Kidney (tissue), 13 donors: ENCODE measurements at regions not wholly inside any gene's neighbourhood (a gene's known extent, or its start where the extent isn't known, plus 50 kb on each side); places are given as distances from the start of the nearest gene placed in this dataset.

ENCODE experiments used
- DNase-seq, 5 donors: peaks; one replicate each; pipeline ENCODE4 v3.0.0-alpha.2; 2013 to 2020
- FAIRE-seq: peaks from 2 replicates; lab custom pipeline; 2012; peaks lifted over from hg19 to GRCh38; lab: Jason Lieb, UNC
- H3K27ac ChIP-seq, 2 donors: one replicate each; pipeline ENCODE4 v1.7.0; 2013; ENCODE audit warnings: low read depth in 2 of 2, low read length in 2 of 2, inconsistent platforms in 1 of 2
- H3K27me3 ChIP-seq: one replicate; pipeline ENCODE4 v1.7.1; 2013; ENCODE audit warnings: low read length, inconsistent platforms; ENCODE audit not compliant: control insufficient read depth, insufficient read depth
- H3K36me3 ChIP-seq, 3 donors: one replicate each; pipeline versions ENCODE4 v1.7.0 to v1.7.1; 2013; ENCODE audit warnings: low read length in 3 of 3, control low read depth in 1 of 3, inconsistent platforms in 1 of 3; ENCODE audit not compliant: insufficient read depth in 3 of 3, control insufficient read depth in 2 of 3
- H3K4me1 ChIP-seq, 3 donors: one replicate each; pipeline versions ENCODE4 v1.7.0 to v1.7.1; 2013; ENCODE audit warnings: low read length in 3 of 3, inconsistent platforms in 1 of 3, low read depth in 1 of 3; ENCODE audit not compliant: control insufficient read depth in 2 of 3, insufficient read depth in 2 of 3
- H3K4me3 ChIP-seq, 3 donors: one replicate each; pipeline versions ENCODE4 v1.7.0 to v1.8.1; 2013; ENCODE audit warnings: low read length in 3 of 3, control low read depth in 1 of 3, inconsistent platforms in 1 of 3
- H3K9ac ChIP-seq, 3 donors: one replicate each; pipeline versions ENCODE4 v1.7.0 to v1.7.1; 2013; ENCODE audit warnings: low read length in 3 of 3, control low read depth in 1 of 3, inconsistent platforms in 1 of 3
- H3K9me3 ChIP-seq, 3 donors: one replicate each; pipeline versions ENCODE4 v1.7.0 to v1.7.1; 2013; ENCODE audit warnings: low read length in 3 of 3, control low read depth in 1 of 3, inconsistent platforms in 1 of 3; ENCODE audit not compliant: control insufficient read depth in 2 of 3, insufficient read depth in 1 of 3
- CTCF ChIP-seq: IDR thresholded peaks from 3 replicates; pipeline ENCODE4 v1.5.1; 2012; ENCODE audit warnings: mild to moderate bottlenecking, moderate library complexity, borderline replicate concordance; ENCODE audit not compliant: insufficient read depth; ENCODE audit errors: extremely low read depth
- intact Hi-C: fragments of 100-400 bp; cut with DNase I; formaldehyde crosslinking; loops from one replicate; pipeline ENCODE4 v1.11.1; 2022
- donor health status: control.
- donor health status: control.
- donor health status: control.
- donor health status: control.
- donor health status: control.
- donor health status: DM: yes; HTN: yes; CAD: no.
- donor health status: Normal renal cell carcinoma (clear cell type).

GRCh38 chr13:112144616-112145550 is 77.9 kb downstream of the SOX1 start:
- FAIRE-seq (no peak), DNase-seq (peak in 4 of 5 donors; percentile 43 to 65 (median 51))
- Histone ChIP-seq H3K4me3 (no peak overlapping the region), H3K4me1 (no peaks in the 10 kb centered on the region), H3K27me3 (no peaks in the 10 kb centered on the region), H3K9ac (no peak overlapping the region), H3K27ac (no peak overlapping the region), H3K9me3 (no peaks in the 10 kb centered on the region), H3K36me3 (no peaks in the 10 kb centered on the region)
- no peak for TF ChIP-seq CTCF
- intact Hi-C loops: no loop called here

GRCh38 chr13:112145551-112146360 is 78.8 kb downstream of the SOX1 start:
- Histone ChIP-seq H3K4me3 (no peak overlapping the region), H3K9ac (no peak overlapping the region), H3K9me3 (no peaks in the 10 kb centered on the region), H3K27me3 (no peaks in the 10 kb centered on the region), H3K4me1 (no peaks in the 10 kb centered on the region), H3K36me3 (no peaks in the 10 kb centered on the region), H3K27ac (no peak overlapping the region)
- intact Hi-C loops: no loop called here
- FAIRE-seq (no peak), DNase-seq (peak in 1 of 5 donors; percentile 16)
- TF ChIP-seq CTCF: no peak

- H3K4me1 ChIP-seq: no peaks in the 10 kb centered on the region
- peak in 1 of 5 donors; percentile 23 for DNase-seq
- H3K27ac ChIP-seq: no peak overlapping the region
- H3K27me3 ChIP-seq: no peaks in the 10 kb centered on the region
- H3K9ac ChIP-seq: no peak overlapping the region
- intact Hi-C loops: no loop called here
- no peak for FAIRE-seq
- H3K9me3 ChIP-seq: no peaks in the 10 kb centered on the region
- H3K36me3 ChIP-seq: no peaks in the 10 kb centered on the region
- H3K4me3 ChIP-seq: no peak overlapping the region
- no peak for TF ChIP-seq CTCF
Observed at GRCh38 chr13:112150352-112150751, 83.4 kb downstream of the SOX1 start.
